CD4-positive, alpha-beta T cell treated with Interleukin-21 for 1 hour (primary cell): ENCODE measurements at regions not wholly inside any gene's neighbourhood (a gene's known extent, or its start where the extent isn't known, plus 50 kb on each side); places are given as distances from the start of the nearest gene placed in this dataset.

Experiments
- DNase-seq: peaks from one replicate; pipeline ENCODE4 v3.0.0-alpha.2; 2020

- DNase-seq: no peak
Measured at GRCh38 chr1:57772580-57773195, 348.8 kb upstream of the DAB1 start.

GRCh38 chr1:57770772-57771171 is 346.9 kb upstream of the DAB1 start:
- no peak for DNase-seq

GRCh38 chr1:57770236-57770635 is 346.4 kb upstream of the DAB1 start:
- no peak for DNase-seq

DNA sequence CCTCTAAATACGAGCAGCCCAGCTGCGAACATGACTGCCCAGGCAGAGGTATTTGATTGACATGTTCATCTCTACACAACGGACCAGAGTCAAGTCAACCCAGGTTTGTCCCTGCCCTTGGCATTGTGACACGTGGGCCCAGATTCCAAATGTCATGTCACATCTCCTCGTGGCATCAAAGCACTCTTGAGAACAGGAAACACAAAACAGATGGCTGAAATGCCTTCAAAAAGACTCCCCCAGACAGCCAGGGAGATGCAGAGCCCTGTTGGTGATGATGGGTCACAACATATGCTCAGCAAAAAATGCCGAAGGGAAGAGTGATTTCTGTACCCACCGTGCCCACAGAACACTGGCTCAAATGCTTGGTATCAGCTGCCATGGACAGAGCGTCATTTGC is 337.8 kb upstream of the DAB1 start:
- no peak for DNase-seq

GRCh38 chr1:57752843-57753242 is 329.0 kb upstream of the DAB1 start:
- no peak for DNase-seq

- no peak for DNase-seq
Measured at GRCh38 chr1:57748719-57749118, 324.9 kb upstream of the DAB1 start.

DNA sequence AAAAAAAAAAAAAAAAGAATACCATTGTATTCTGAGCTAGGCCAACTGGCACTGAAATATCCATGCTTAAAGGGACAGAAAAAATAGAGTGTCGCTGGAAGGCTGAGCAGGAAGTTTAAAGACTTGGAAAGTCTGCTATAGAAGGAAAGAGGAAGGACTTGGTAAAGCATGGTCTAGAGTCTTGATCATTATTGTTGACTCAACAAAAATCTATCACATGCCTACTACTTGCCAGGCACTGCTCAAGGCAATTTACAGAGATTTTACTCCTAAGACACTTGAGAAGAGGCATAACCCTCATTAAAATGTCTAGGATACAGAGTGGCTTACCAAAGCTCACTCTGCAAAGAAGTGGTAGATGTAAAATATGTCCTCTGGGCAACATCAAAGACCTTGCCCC is 324.0 kb upstream of the DAB1 start:
- DNase-seq: no peak

- DNase-seq: no peak
Measured at GRCh38 chr1:57741521-57741920, 317.7 kb upstream of the DAB1 start.

DNA sequence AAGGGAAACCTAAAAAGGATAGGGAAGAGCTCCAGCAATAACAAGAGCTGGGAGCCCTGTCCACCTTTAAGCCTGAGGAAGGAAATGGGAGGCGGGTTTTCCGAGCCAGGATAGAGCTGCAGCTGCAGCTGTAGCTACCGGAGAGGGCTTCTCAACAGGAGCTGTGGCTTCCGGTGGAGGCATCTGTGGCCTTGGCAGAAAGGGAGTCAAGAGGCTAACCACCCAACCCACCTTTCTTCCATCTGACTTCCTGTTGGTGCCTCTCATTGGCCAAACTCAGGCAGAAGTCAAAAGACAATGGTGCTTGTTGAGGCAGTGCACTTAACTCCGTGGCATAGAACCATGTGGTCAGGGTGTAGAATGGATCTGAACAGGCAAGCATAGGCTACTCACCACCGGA is 313.1 kb upstream of the DAB1 start:
- DNase-seq: no peak

DNA sequence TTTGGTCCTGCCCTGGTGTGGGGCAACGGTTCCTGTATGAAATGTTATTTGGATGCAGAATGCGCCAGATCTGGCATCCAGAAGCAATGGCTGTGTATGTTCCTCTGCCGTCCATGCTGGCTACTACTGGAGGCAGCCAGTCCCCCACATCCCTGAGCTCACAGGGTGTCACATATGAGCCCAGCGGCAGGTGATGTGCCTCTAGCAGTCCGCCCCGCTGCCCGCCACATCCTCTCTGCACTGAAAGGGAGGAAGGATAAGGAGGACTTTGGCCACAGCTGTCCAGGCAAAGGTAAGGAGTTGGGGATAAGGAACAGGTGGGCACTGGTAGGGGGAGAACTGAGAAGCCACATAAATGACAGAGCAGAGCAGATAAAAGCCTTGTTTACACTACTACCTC is 305.3 kb upstream of the DAB1 start:
- no peak for DNase-seq

- DNase-seq: no peak
Measured at GRCh38 chr1:57727121-57727520, 303.3 kb upstream of the DAB1 start.

GRCh38 chr1:57725318-57725717 is 301.5 kb upstream of the DAB1 start:
- DNase-seq: no peak

DNA sequence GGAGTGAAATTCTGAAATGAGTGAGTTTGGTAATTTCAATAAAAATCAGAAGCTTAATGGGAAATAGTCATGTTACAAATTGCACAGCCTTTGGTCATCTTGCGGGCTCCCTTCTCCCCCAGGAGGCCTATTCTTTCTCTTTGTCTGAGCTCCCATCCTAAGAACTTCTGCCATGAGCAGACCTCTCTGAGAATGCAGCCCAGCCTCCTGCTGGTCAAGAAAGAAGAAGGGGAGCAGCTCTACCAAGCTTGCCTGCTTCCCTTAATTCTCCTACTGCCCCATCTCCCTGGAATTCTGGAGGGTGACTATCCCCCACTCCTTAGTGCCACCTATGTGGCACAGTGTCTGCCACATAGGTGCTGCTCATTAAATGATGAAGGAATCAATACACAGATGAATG is 300.7 kb upstream of the DAB1 start:
- no peak for DNase-seq

- no peak for DNase-seq
Measured at GRCh38 chr1:57722285-57722978, 298.6 kb upstream of the DAB1 start.

DNA sequence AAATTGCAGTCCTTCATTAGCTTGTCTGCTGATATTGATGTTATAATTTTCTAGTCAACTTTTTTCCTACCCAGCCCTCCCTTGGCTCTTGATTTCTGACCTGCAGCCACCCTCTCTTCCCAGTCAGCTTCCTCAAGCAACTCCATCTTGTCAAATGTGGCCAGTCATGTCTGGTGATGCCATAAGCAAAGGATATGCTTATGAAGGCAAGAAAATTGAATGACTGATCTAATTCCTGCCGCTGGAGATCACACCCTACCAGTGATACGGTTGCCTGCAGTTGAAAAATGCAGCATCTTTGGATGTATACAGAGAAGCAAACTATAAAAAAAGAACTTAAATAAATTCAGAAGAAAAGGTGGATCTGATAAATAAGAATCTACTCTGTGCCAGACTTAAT is 297.1 kb upstream of the DAB1 start:
- no peak for DNase-seq

GRCh38 chr1:57719274-57719673 is 295.4 kb upstream of the DAB1 start:
- no peak for DNase-seq

- DNase-seq: no peak
Measured at GRCh38 chr1:57713501-57713900, 289.6 kb upstream of the DAB1 start.

GRCh38 chr1:57712846-57713245 is 289.0 kb upstream of the DAB1 start:
- DNase-seq: no peak

- no peak for DNase-seq
Measured at GRCh38 chr1:57711326-57711725, 287.5 kb upstream of the DAB1 start.

DNA sequence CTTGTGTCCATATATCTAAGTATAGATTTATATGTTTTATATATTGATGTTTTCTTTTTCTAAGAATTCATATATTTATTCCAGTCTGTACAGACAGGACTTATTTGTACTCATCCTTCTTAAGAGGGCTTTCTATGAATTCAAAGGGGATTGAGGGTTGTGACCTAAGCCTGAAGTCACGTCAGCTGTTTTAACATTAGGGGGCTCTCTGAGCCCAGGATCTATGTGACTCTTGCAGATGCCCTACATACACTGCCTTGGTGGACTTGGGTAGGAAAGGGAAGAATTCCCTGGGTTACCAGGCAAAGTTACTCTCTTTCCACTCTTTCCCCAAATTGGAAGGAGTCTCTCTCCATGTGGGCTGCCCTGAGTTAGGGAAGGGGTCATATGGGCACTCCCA is 283.8 kb upstream of the DAB1 start:
- DNase-seq: no peak

- no peak for DNase-seq
Measured at GRCh38 chr1:57704811-57705210, 281.0 kb upstream of the DAB1 start.

DNA sequence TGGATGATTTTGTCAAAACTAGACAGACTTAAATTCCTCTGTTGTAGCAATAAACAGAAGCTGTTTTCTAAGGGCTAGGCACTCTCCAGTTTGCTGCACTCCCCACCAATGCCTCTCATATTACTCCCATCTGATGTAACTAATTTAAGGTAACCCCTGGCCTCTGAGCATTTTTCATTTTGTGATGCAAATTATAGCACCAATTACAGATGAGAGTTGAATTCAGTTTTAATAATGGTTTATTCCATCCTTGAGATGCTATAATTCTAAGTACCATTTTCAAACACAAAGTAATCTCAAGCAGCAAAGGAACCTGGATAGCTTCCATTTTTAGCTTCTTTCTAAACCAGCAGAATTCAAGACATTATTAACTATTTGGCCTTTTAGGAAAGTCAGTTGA is 280.4 kb upstream of the DAB1 start:
- no peak for DNase-seq

DNA sequence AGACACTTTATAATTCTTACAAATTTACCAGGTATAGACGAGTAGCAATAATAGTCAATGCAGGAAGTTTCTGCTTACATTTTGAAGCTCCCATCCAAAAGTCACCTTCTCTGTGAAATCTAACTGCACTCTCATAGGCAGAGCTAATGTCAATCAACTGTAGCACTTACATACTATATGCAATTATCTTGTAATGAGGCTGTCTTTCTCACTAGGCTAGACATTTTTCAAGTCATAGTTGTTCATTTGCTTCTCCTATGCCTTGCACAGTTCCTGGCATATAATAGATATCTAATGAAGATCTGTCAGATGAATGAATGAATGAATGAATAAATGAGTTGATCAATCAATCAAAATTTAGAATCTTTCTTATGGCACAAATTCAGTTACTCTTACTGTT is 273.0 kb upstream of the DAB1 start:
- no peak for DNase-seq

DNA sequence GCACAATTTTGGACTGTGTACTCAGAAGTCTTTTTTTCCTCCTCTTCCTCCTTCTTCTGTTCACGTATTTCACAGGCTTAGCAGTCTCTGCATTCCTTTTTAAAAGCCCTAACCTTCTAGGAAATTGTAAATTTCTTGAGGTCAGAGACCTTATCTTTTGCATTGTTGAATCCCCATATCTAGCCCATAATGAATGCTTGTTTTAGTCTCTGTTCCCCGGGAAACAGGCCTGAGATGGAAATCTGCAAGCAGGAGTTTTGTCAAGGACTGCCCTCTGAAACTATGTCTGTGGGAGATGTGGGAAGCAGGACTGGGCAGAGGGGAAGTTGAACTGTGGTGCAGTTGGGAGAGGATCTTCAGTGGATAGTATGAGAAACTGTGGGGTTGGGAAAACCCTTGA is 272.2 kb upstream of the DAB1 start:
- DNase-seq: no peak

DNA sequence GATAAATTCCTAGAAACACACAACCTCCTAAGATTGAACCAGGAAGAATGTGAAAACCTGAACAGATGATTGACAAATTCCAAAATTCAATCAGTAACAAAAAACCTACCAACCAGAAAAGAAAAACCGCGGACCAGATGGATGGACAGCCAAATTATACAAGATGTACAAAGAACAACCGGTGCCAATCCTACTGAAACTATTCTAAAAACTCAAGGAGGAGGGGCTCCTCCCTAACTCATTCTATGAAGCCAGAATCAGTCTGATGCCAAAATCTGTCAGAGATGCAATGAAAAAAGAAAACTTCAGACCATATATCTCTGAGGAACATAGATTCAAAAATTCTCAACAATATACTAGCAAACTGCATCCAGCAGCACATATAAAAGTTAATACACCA is 262.4 kb upstream of the DAB1 start:
- DNase-seq: no peak
